Epithelial cell of proximal tubule (primary cell): ENCODE measurements at regions not wholly inside any gene's neighbourhood (a gene's known extent, or its start where the extent isn't known, plus 50 kb on each side); places are given as distances from the start of the nearest gene placed in this dataset.

Experiments
- DNase-seq: peaks from one replicate; pipeline ENCODE4 v3.0.0-alpha.2; 2011; ENCODE audit warnings: low read depth
- H3K4me3 ChIP-seq: 2 replicates; pipeline ENCODE4 v1.5.1; 2011; ENCODE audit warnings: low read depth, mild to moderate bottlenecking, low read length
- CTCF ChIP-seq: conservative IDR thresholded peaks from 2 replicates; pipeline ENCODE4 v1.5.1; 2012; ENCODE audit warnings: low read depth, mild to moderate bottlenecking, low read length

- DNase-seq, result no peak
These were observed 202.1 kb upstream of the KLF4 start for GRCh38 chr9:107691664-107692063.

GRCh38 chr9:107690021-107690420 lies 200.5 kb upstream of the KLF4 start:
- DNase-seq, result no peak
- no peak overlapping the region for H3K4me3 ChIP-seq
- no peak for TF ChIP-seq CTCF

More at GRCh38 chr9:107691664-107692063, 202.1 kb upstream of the KLF4 start:
- no peak for TF ChIP-seq CTCF
- H3K4me3 ChIP-seq, result no peak overlapping the region

- H3K4me3 ChIP-seq, result no peak overlapping the region
- no peak for DNase-seq
- TF ChIP-seq CTCF, result no peak
These were observed 199.2 kb upstream of the KLF4 start for GRCh38 chr9:107688728-107689127.

- DNase-seq, result no peak
- no peak overlapping the region for H3K4me3 ChIP-seq
- TF ChIP-seq CTCF, result no peak
These were observed 196.3 kb upstream of the KLF4 start for GRCh38 chr9:107685901-107686300.

- DNase-seq, result no peak
- H3K4me3 ChIP-seq, result no peak overlapping the region
- TF ChIP-seq CTCF, result no peak
These were observed 195.8 kb upstream of the KLF4 start for GRCh38 chr9:107685376-107685775.

- no peak for DNase-seq
- no peak overlapping the region for H3K4me3 ChIP-seq
These were observed 194.7 kb upstream of the KLF4 start for GRCh38 chr9:107684224-107684623.

More at GRCh38 chr9:107684224-107684623, 194.7 kb upstream of the KLF4 start:
- TF ChIP-seq CTCF, result no peak
